Tibial artery (tissue), 4 donors: ENCODE measurements at regions not wholly inside any gene's neighbourhood (a gene's known extent, or its start where the extent isn't known, plus 50 kb on each side); places are given as distances from the start of the nearest gene placed in this dataset.

Experiments
- DNase-seq, 2 donors: peaks; one replicate each; pipeline ENCODE4 v3.0.0-alpha.2; 2019
- H3K27ac ChIP-seq, 2 donors: fragments of 200-600 bp; sonication (generic) in 1 of 2; 1 replicate in 1 of 2; 2 replicates in 1 of 2; pipeline ENCODE4 v1.5.1; 2018 to 2019; ENCODE audit warnings: mild to moderate bottlenecking in 1 of 2
- H3K27me3 ChIP-seq, 2 donors: fragments of 200-600 bp; sonication (generic) in 1 of 2; one replicate each; pipeline versions ENCODE4 v1.5.1 to v1.6.0; 2016 to 2019
- H3K36me3 ChIP-seq, 3 donors: fragments of 200-600 bp; sonication (generic) in 2 of 3; one replicate each; pipeline ENCODE4 v1.5.1; 2016 to 2019; ENCODE audit warnings: mild to moderate bottlenecking in 2 of 3
- H3K4me1 ChIP-seq, 4 donors: fragments of 200-600 bp; sonication (generic) in 2 of 4; 1 replicate in 3 of 4; 2 replicates in 1 of 4; pipeline ENCODE4 v1.5.1; 2016 to 2019
- H3K4me3 ChIP-seq, 2 donors: fragments of 200-600 bp; sonication (generic) in 1 of 2; 1 replicate in 1 of 2; 2 replicates in 1 of 2; pipeline ENCODE4 v1.5.1; 2018 to 2019; ENCODE audit warnings: mild to moderate bottlenecking in 2 of 2
- H3K9me3 ChIP-seq, 3 donors: fragments of 200-600 bp; sonication (generic) in 1 of 3; one replicate each; pipeline ENCODE4 v1.5.1; 2016 to 2019
- intact Hi-C: fragments of 100-400 bp; cut with DNase I; formaldehyde crosslinking; loops from one replicate; pipeline ENCODE4 v1.15.0; 2023; ENCODE audit warnings: low total_unique reads
- TF ChIP-seq, protein P1 (sequence below), 2 experiments: fragments of 200-600 bp in 1 of 2; fragments of 450-650 bp in 1 of 2; IDR thresholded peaks; one replicate each; pipeline ENCODE4 v1.5.1; 2017 to 2019; ENCODE audit warnings: antibody characterized with exemption in 2 of 2, mild to moderate bottlenecking in 1 of 2, moderate library complexity in 1 of 2

DNA sequence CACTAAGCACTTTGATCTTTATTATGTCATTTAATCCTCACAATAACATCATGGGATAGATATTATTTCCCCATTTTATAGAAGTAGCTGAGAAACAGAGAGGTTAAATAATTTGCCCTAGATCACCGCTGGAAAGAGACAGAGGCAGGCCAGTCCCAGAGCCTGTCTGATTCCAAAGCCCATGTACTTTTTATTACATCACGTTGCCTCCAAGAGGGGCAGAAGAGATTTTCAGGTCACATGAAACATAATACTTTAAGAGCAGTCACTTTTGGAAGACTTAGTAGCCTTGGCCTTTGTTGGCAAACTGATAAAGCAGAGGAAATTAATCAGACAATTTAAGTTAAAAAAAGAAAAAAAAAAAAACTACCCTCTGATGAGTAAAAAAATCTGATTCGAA, 200.2 kb upstream of the ARHGAP20 start:
- no peak overlapping the region for H3K27ac ChIP-seq
- intact Hi-C loops, result no loop called here
- TF ChIP-seq, protein P1, sequence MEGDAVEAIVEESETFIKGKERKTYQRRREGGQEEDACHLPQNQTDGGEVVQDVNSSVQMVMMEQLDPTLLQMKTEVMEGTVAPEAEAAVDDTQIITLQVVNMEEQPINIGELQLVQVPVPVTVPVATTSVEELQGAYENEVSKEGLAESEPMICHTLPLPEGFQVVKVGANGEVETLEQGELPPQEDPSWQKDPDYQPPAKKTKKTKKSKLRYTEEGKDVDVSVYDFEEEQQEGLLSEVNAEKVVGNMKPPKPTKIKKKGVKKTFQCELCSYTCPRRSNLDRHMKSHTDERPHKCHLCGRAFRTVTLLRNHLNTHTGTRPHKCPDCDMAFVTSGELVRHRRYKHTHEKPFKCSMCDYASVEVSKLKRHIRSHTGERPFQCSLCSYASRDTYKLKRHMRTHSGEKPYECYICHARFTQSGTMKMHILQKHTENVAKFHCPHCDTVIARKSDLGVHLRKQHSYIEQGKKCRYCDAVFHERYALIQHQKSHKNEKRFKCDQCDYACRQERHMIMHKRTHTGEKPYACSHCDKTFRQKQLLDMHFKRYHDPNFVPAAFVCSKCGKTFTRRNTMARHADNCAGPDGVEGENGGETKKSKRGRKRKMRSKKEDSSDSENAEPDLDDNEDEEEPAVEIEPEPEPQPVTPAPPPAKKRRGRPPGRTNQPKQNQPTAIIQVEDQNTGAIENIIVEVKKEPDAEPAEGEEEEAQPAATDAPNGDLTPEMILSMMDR (IDR thresholded peaks at IDR 0.05), result no peak

DNA sequence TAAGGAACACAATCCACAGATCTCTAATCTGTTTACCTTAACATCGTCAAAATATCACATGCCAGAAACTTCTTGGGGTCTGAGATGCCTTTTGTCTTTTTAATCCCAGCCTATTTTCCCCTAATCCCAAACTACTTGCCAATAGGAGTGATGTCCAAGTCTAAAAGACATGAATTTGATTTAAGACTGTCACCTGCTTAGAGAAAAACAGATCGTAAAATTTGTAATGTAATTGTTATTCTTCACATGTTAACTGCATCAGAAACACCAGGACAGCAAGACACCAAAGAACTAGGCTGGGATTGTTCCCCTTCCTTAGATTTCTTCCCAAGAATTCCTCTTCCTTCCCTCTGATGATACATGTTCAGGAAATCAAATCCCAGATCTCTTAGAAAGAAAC, 198.1 kb upstream of the ARHGAP20 start:
- no peak overlapping the region for H3K27ac ChIP-seq
- TF ChIP-seq, protein P1 (IDR thresholded peaks at IDR 0.05), result no peak
- intact Hi-C loops, result no loop called here
- H3K4me3 ChIP-seq, result no peak overlapping the region
- H3K9me3 ChIP-seq, result no peaks in the 10 kb centered on the region
- H3K36me3 ChIP-seq, result no peaks in the 10 kb centered on the region
- no peak for DNase-seq
- H3K4me1 ChIP-seq, result no peaks in the 10 kb centered on the region
- H3K27me3 ChIP-seq, result no peaks in the 10 kb centered on the region

More for the DNA sequence above, 200.2 kb upstream of the ARHGAP20 start:
- no peaks in the 10 kb centered on the region for H3K9me3 ChIP-seq
- H3K4me3 ChIP-seq, result no peak overlapping the region
- H3K36me3 ChIP-seq, result no peaks in the 10 kb centered on the region
- no peaks in the 10 kb centered on the region for H3K4me1 ChIP-seq
- H3K27me3 ChIP-seq, result no peaks in the 10 kb centered on the region
- no peak for DNase-seq

DNA sequence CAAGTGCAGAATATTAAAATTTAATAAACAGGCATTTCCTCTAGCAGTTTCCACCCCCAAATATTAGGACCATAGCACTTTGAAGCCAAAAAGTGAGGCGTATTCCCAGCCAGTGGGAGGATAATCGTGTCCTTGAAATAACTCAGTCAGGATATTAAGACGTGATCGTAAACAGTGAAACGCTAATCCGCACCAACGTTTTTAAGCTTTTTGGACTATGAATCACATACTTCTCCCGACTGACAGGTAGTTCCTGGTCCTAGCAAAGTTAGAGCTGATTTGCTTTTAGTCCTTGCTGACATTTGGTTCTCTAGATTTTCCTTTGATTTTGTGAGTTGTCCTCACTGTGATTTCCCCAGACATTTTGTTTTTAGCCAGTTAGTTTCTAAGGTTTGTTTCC, 197.1 kb upstream of the ARHGAP20 start:
- no peaks in the 10 kb centered on the region for H3K9me3 ChIP-seq
- H3K27ac ChIP-seq, result no peak overlapping the region
- TF ChIP-seq, protein P1 (IDR thresholded peaks at IDR 0.05), result no peak
- no peak overlapping the region for H3K4me3 ChIP-seq
- intact Hi-C loops, result no loop called here
- no peaks in the 10 kb centered on the region for H3K4me1 ChIP-seq
- H3K36me3 ChIP-seq, result no peaks in the 10 kb centered on the region
- H3K27me3 ChIP-seq, result no peaks in the 10 kb centered on the region
- no peak for DNase-seq

DNA sequence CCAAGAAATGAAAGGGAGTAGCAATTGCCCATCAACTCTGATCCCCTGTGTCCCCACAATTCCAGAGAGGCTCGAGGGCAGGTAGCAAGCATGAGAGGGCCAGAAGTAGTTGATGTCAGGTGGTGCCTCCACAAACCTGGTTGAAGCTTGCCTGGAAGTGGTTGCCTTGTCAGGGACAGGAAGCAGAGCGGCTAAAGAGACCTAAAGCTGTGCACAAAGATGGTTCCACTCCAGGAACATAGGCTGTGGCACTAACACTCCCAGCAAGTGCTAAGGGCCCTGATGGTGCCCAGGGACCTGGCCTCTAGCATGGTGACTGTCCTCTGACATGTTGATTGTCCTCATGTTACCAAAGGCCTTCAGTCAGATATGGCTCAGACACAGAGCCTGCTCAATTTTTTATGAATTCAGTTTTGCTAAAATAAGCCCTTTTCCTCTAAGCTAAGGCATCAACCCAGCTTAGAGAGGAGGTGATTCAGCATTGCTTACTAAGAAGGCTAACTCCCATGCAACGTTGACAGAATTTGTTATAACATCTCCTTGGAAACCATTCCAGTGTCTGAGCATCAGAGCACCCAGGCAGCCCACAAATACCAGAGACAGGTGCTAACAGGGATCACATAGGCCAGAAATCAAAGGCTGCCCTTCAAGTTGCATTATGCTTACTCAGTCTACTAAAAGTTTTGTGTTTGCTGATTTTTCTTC, 196.3 kb upstream of the ARHGAP20 start:
- no peak overlapping the region for H3K27ac ChIP-seq
- no peaks in the 10 kb centered on the region for H3K36me3 ChIP-seq
- H3K4me1 ChIP-seq, result no peaks in the 10 kb centered on the region
- TF ChIP-seq, protein P1 (IDR thresholded peaks at IDR 0.05), result no peak
- no peaks in the 10 kb centered on the region for H3K9me3 ChIP-seq
- H3K27me3 ChIP-seq, result no peaks in the 10 kb centered on the region
- no peak overlapping the region for H3K4me3 ChIP-seq
- intact Hi-C loops, result no loop called here
- DNase-seq, result no peak

DNA sequence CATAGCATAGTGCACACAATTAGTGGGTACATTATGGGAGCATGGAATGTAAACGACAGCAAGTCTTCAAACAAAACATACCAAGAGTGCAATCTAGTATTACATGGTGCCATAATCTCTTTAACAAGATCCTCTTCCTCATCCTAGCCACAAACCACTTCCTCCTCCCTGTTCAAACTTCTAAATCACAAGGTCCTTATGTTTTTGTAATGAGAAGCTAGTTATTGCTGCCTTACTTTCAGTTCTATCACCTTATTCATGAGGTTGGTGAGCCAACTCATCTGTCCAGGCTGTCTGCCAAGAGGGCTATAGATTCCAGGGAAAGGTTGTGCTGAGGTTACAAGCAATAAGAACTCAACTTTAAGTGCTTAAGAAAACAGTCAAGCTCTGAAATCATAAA, 195.4 kb upstream of the ARHGAP20 start:
- no peak overlapping the region for H3K27ac ChIP-seq

More for the DNA sequence above, 195.4 kb upstream of the ARHGAP20 start:
- DNase-seq, result no peak
- intact Hi-C loops, result no loop called here
- Histone ChIP-seq H3K9me3 (no peaks in the 10 kb centered on the region), H3K4me1 (no peaks in the 10 kb centered on the region), H3K36me3 (no peaks in the 10 kb centered on the region), H3K27me3 (no peaks in the 10 kb centered on the region), H3K4me3 (no peak overlapping the region)
- TF ChIP-seq, protein P1 (IDR thresholded peaks at IDR 0.05), result no peak
